PC-9 (cell line): ENCODE measurements at regions not wholly inside any gene's neighbourhood (a gene's known extent, or its start where the extent isn't known, plus 50 kb on each side); places are given as distances from the start of the nearest gene placed in this dataset.

Experiments
- BruUV-seq: library from RNA; stranded (reverse); fragments of 400-500 nt; replicated peaks from 2 replicates; lab custom pipeline; 2021; lab: Mats Ljungman, UMichigan
- CTCF ChIA-PET: fragments of 300-600 bp; sonication (Branson Sonifier 250); formaldehyde crosslinking; loops from one replicate; lab custom pipeline; 2022; ENCODE audit warnings: antibody characterized with exemption; lab: Charles Lee
- POLR2A ChIA-PET: fragments of 300-600 bp; sonication (Branson Sonifier 250); formaldehyde crosslinking; loops from one replicate; lab custom pipeline; 2022; ENCODE audit warnings: antibody characterized with exemption; ENCODE audit not compliant: unreplicated experiment; lab: Charles Lee
- DNase-seq, 2 experiments: peaks; one replicate each; pipeline versions ENCODE4 v3.0.0 to v3.0.0-alpha.2; 2015 to 2022; ENCODE audit warnings: mixed read lengths in 1 of 2
- H2AFZ ChIP-seq: fragments of 200-600 bp; sonication (generic); 2 replicates; pipeline ENCODE4 v1.8.1; 2017; ENCODE audit warnings: antibody characterized with exemption
- H3F3A ChIP-seq: fragments of 200-600 bp; sonication (generic); 2 replicates; pipeline ENCODE4 v1.8.1; 2017; ENCODE audit warnings: antibody characterized with exemption, mild to moderate bottlenecking, low read depth; ENCODE audit not compliant: insufficient read depth
- H3K27ac ChIP-seq: fragments of 200-600 bp; sonication (generic); 2 replicates; pipeline ENCODE4 v1.6.1; 2016; ENCODE audit warnings: mixed run types
- H3K27me3 ChIP-seq: fragments of 200-600 bp; sonication (generic); 2 replicates; pipeline ENCODE4 v1.6.1; 2016; ENCODE audit warnings: low read depth, mixed run types; ENCODE audit not compliant: insufficient read depth
- H3K36me3 ChIP-seq: fragments of 200-600 bp; sonication (generic); 2 replicates; pipeline ENCODE4 v1.6.1; 2016; ENCODE audit warnings: low read depth, mixed run types
- H3K4me1 ChIP-seq: fragments of 200-600 bp; sonication (generic); replicated peaks from 2 replicates; pipeline ENCODE4 v1.6.1; 2016; ENCODE audit warnings: mixed run types; ENCODE audit not compliant: insufficient read depth
- H3K4me2 ChIP-seq: fragments of 200-600 bp; sonication (generic); 2 replicates; pipeline ENCODE4 v1.6.1; 2017; ENCODE audit warnings: mixed run types
- H3K4me3 ChIP-seq: fragments of 200-600 bp; sonication (generic); 2 replicates; pipeline ENCODE4 v1.6.1; 2016; ENCODE audit warnings: mixed run types
- H3K79me2 ChIP-seq: fragments of 200-600 bp; sonication (generic); 2 replicates; pipeline ENCODE4 v1.6.1; 2017; ENCODE audit warnings: low read depth, mixed run types
- H3K9me2 ChIP-seq: fragments of 200-600 bp; sonication (generic); 2 replicates; pipeline ENCODE4 v1.8.1; 2017; ENCODE audit warnings: mild to moderate bottlenecking; ENCODE audit not compliant: insufficient read depth
- H3K9me3 ChIP-seq: fragments of 200-600 bp; sonication (generic); 2 replicates; pipeline ENCODE4 v1.8.1; 2016; ENCODE audit warnings: low read depth; ENCODE audit not compliant: insufficient read depth
- H4K20me1 ChIP-seq: fragments of 200-600 bp; sonication (generic); 2 replicates; pipeline ENCODE4 v1.8.1; 2017; ENCODE audit not compliant: insufficient read depth
- CTCF ChIP-seq: fragments of 200-600 bp; sonication (generic); conservative IDR thresholded peaks from 2 replicates; pipeline ENCODE4 v1.6.1; 2017; ENCODE audit warnings: mixed run types, antibody characterized with exemption, mild to moderate bottlenecking, moderate library complexity
- EZH2 ChIP-seq: fragments of 200-600 bp; sonication (generic); IDR thresholded peaks from 2 replicates; pipeline ENCODE4 v1.8.0; 2017; ENCODE audit warnings: antibody characterized with exemption, low read depth
- intact Hi-C: fragments of 100-400 bp; cut with micrococcal nuclease; formaldehyde crosslinking; loops from one replicate; pipeline ENCODE4 v1.10.0; 2022; ENCODE audit not compliant: unreplicated experiment

GRCh38 chr4:147118528-147118927 is 172.9 kb upstream of the TTC29 start:
- CTCF ChIA-PET = no interaction called here
- no peak overlapping the region for H3K4me2 ChIP-seq
- no peaks in the 10 kb centered on the region for H3K9me3 ChIP-seq

GRCh38 chr4:147122685-147123084 is 177.0 kb upstream of the TTC29 start:
- no peaks in the 10 kb centered on the region for H3K27me3 ChIP-seq
- no peaks in the 10 kb centered on the region for H3K9me2 ChIP-seq
- ChIA-PET POLR2A (no interaction called here), CTCF (no interaction called here)
- H3K9me3 ChIP-seq = no peaks in the 10 kb centered on the region
- H3K79me2 ChIP-seq = no peaks in the 10 kb centered on the region
- no peaks in the 10 kb centered on the region for H3K4me1 ChIP-seq
- no peak for DNase-seq
- BruUV-seq = no TSS peak
- no peaks in the 10 kb centered on the region for H3K36me3 ChIP-seq
- no peak overlapping the region for H3K27ac ChIP-seq
- no peak overlapping the region for H3K4me3 ChIP-seq
- H4K20me1 ChIP-seq = no peaks in the 10 kb centered on the region
- H3F3A ChIP-seq = no peaks in the 10 kb centered on the region
- no peak for TF ChIP-seq CTCF
- TF ChIP-seq EZH2 = no peak
- H2AFZ ChIP-seq = no peak overlapping the region
- H3K4me2 ChIP-seq = no peak overlapping the region
- intact Hi-C loops = no loop called here

More at GRCh38 chr4:147118528-147118927, 172.9 kb upstream of the TTC29 start:
- DNase-seq = no peak
- no TSS peak for BruUV-seq
- Histone ChIP-seq H2AFZ (no peak overlapping the region), H3K36me3 (no peaks in the 10 kb centered on the region), H3K27me3 (no peaks in the 10 kb centered on the region), H3K9me2 (no peaks in the 10 kb centered on the region), H3F3A (no peaks in the 10 kb centered on the region), H3K27ac (no peak overlapping the region), H3K79me2 (no peaks in the 10 kb centered on the region), H3K4me1 (no peaks in the 10 kb centered on the region), H3K4me3 (no peak overlapping the region), H4K20me1 (no peaks in the 10 kb centered on the region)
- POLR2A ChIA-PET = interaction anchor here (0.5 to 0.6 kb wide), 2 partner anchors 10 to 252 kb away, joined by 5 to 15 read pairs; no protein-coding TSS in a partner anchor
- intact Hi-C loops = no loop called here
- TF ChIP-seq EZH2 (no peak), CTCF (no peak)

GRCh38 chr4:147123146-147123545 is 177.5 kb upstream of the TTC29 start:
- DNase-seq = no peak
- Histone ChIP-seq H3K9me3 (no peaks in the 10 kb centered on the region), H4K20me1 (no peaks in the 10 kb centered on the region), H3K4me3 (no peak overlapping the region), H3K27me3 (no peaks in the 10 kb centered on the region), H2AFZ (no peak overlapping the region), H3K27ac (no peak overlapping the region), H3F3A (no peaks in the 10 kb centered on the region), H3K9me2 (no peaks in the 10 kb centered on the region), H3K36me3 (no peaks in the 10 kb centered on the region), H3K4me2 (no peak overlapping the region), H3K4me1 (no peaks in the 10 kb centered on the region), H3K79me2 (no peaks in the 10 kb centered on the region)
- POLR2A ChIA-PET = no interaction called here
- TF ChIP-seq CTCF (no peak), EZH2 (no peak)
- intact Hi-C loops = no loop called here
- BruUV-seq = no TSS peak
- CTCF ChIA-PET = no interaction called here
